ENCODE measurements at regions not wholly inside any gene's neighbourhood (a gene's known extent, or its start where the extent isn't known, plus 50 kb on each side); places are given as distances from the start of the nearest gene placed in this dataset.

GRCh38 chr4:79666112-79666511, 258.1 kb upstream of the GK2 start:
- Histone ChIP-seq H3K4me3 (replicated peaks in 1 of 4; ENCODE audit: control extremely low read depth in 1 of 4, insufficient read depth in 1 of 4, low read depth in 3 of 4, low read length in 4 of 4) (no peak overlapping the region), H3K36me3 (ENCODE audit: control insufficient read depth, insufficient read depth, low read length) (no peaks in the 10 kb centered on the region), H3K27ac (ENCODE audit: insufficient read depth, low read length) (no peak overlapping the region), H3K9ac (ENCODE audit: insufficient read depth, low read length) (no peak overlapping the region), H3K27me3 (ENCODE audit: control insufficient read depth, insufficient read depth, low read length) (no peaks in the 10 kb centered on the region), H3K79me2 (ENCODE audit: control insufficient read depth, insufficient read depth, low read length) (no peaks in the 10 kb centered on the region), H3K9me3 (ENCODE audit: control insufficient read depth, insufficient read depth, low read depth, low read length) (no peaks in the 10 kb centered on the region), H4K20me1 (ENCODE audit: control insufficient read depth, extremely low read depth, insufficient read depth, low read length) (no peaks in the 10 kb centered on the region), H2AFZ (ENCODE audit: low read length) (no peak overlapping the region), H3K4me2 (ENCODE audit: extremely low read depth, insufficient read depth, low read length) (no peak overlapping the region), H3K4me1 (ENCODE audit: control insufficient read depth, extremely low read depth, insufficient read depth, low read length) (no peaks in the 10 kb centered on the region)
- TF ChIP-seq CTCF (conservative IDR thresholded peaks at IDR 0.05 in 1 of 2, IDR thresholded peaks at IDR 0.05 in 1 of 2; ENCODE audit: low read depth in 1 of 2, low read length in 2 of 2), result no peak
- no peak for TF ChIP-seq EZH2 (IDR thresholded peaks at IDR 0.05; ENCODE audit: low read length, missing control alignments)
- DNase-seq (ENCODE audit: low read depth in 2 of 2), result no peak

GRCh38 chr4:79663865-79664264, 255.8 kb upstream of the GK2 start:
- Histone ChIP-seq H3K9me3 (ENCODE audit: control insufficient read depth, insufficient read depth, low read depth, low read length) (no peaks in the 10 kb centered on the region), H3K4me1 (ENCODE audit: control insufficient read depth, extremely low read depth, insufficient read depth, low read length) (no peaks in the 10 kb centered on the region), H4K20me1 (ENCODE audit: control insufficient read depth, extremely low read depth, insufficient read depth, low read length) (no peaks in the 10 kb centered on the region), H3K4me2 (ENCODE audit: extremely low read depth, insufficient read depth, low read length) (no peak overlapping the region), H3K9ac (ENCODE audit: insufficient read depth, low read length) (no peak overlapping the region), H3K79me2 (ENCODE audit: control insufficient read depth, insufficient read depth, low read length) (no peaks in the 10 kb centered on the region), H3K27ac (ENCODE audit: insufficient read depth, low read length) (no peak overlapping the region), H3K36me3 (ENCODE audit: control insufficient read depth, insufficient read depth, low read length) (no peaks in the 10 kb centered on the region), H3K4me3 (replicated peaks in 1 of 4; ENCODE audit: control extremely low read depth in 1 of 4, insufficient read depth in 1 of 4, low read depth in 3 of 4, low read length in 4 of 4) (no peak overlapping the region), H2AFZ (ENCODE audit: low read length) (no peak overlapping the region), H3K27me3 (ENCODE audit: control insufficient read depth, insufficient read depth, low read length) (no peaks in the 10 kb centered on the region)
- no peak for TF ChIP-seq EZH2 (IDR thresholded peaks at IDR 0.05; ENCODE audit: low read length, missing control alignments)
- no peak for TF ChIP-seq CTCF (conservative IDR thresholded peaks at IDR 0.05 in 1 of 2, IDR thresholded peaks at IDR 0.05 in 1 of 2; ENCODE audit: low read depth in 1 of 2, low read length in 2 of 2)
- DNase-seq (ENCODE audit: low read depth in 2 of 2), result no peak

- no peak overlapping the region for H2AFZ ChIP-seq (ENCODE audit: low read length)
- no peaks in the 10 kb centered on the region for H3K9me3 ChIP-seq (ENCODE audit: control insufficient read depth, insufficient read depth, low read depth, low read length)
- no peaks in the 10 kb centered on the region for H3K27me3 ChIP-seq (ENCODE audit: control insufficient read depth, insufficient read depth, low read length)
- no peak overlapping the region for H3K27ac ChIP-seq (ENCODE audit: insufficient read depth, low read length)
- TF ChIP-seq EZH2 (IDR thresholded peaks at IDR 0.05; ENCODE audit: low read length, missing control alignments) (no peak), CTCF (conservative IDR thresholded peaks at IDR 0.05 in 1 of 2, IDR thresholded peaks at IDR 0.05 in 1 of 2; ENCODE audit: low read depth in 1 of 2, low read length in 2 of 2) (no peak)
- H3K36me3 ChIP-seq (ENCODE audit: control insufficient read depth, insufficient read depth, low read length), result no peaks in the 10 kb centered on the region
- no peaks in the 10 kb centered on the region for H4K20me1 ChIP-seq (ENCODE audit: control insufficient read depth, extremely low read depth, insufficient read depth, low read length)
- H3K9ac ChIP-seq (ENCODE audit: insufficient read depth, low read length), result no peak overlapping the region
- no peak for DNase-seq (ENCODE audit: low read depth in 2 of 2)
- H3K79me2 ChIP-seq (ENCODE audit: control insufficient read depth, insufficient read depth, low read length), result no peaks in the 10 kb centered on the region
- no peak overlapping the region for H3K4me3 ChIP-seq (replicated peaks in 1 of 4; ENCODE audit: control extremely low read depth in 1 of 4, insufficient read depth in 1 of 4, low read depth in 3 of 4, low read length in 4 of 4)
- no peaks in the 10 kb centered on the region for H3K4me1 ChIP-seq (ENCODE audit: control insufficient read depth, extremely low read depth, insufficient read depth, low read length)
- H3K4me2 ChIP-seq (ENCODE audit: extremely low read depth, insufficient read depth, low read length), result no peak overlapping the region
Observed at GRCh38 chr4:79663141-79663540, 255.1 kb upstream of the GK2 start.
